T-cell (primary cell): ENCODE measurements at regions not wholly inside any gene's neighbourhood (a gene's known extent, or its start where the extent isn't known, plus 50 kb on each side); places are given as distances from the start of the nearest gene placed in this dataset.
"Not testable (repeated sequence)": the region's sequence is repeated elsewhere in the genome, so short reads cannot be mapped to it uniquely, and the experiment has no call there.

Experiments
- ATAC-seq, 4 experiments: fragments of 200-7000 bp in 3 of 4; fragments of 150-1000 bp in 1 of 4; cut with Tn5 transposase; replicated peaks in 1 of 4; 1 replicate in 3 of 4; 2 replicates in 1 of 4; pipeline ENCODE4 v1.10.0; 2021; ENCODE audit warnings: moderate library complexity in 3 of 4, mild to moderate bottlenecking in 2 of 4, moderate number of reproducible peaks in 1 of 4
- CTCF ChIA-PET, 2 donors: fragments of 300-600 bp; sonication (Branson Sonifier 250); formaldehyde crosslinking; loops; one replicate each; lab custom pipeline; 2022; ENCODE audit warnings: antibody characterized with exemption in 2 of 2; lab: Charles Lee
- POLR2A ChIA-PET, 2 donors: fragments of 300-600 bp; sonication (Branson Sonifier 250); formaldehyde crosslinking; loops; one replicate each; lab custom pipeline; 2022; ENCODE audit warnings: antibody characterized with exemption in 2 of 2; lab: Charles Lee
- DNase-seq, 35 experiments: peaks; one replicate each; pipeline versions ENCODE4 v3.0.0 to v3.0.0-alpha.2; 2013 to 2023
- H3K27ac ChIP-seq: one replicate; pipeline ENCODE4 v1.5.1; 2013; ENCODE audit warnings: low read length
- H3K27me3 ChIP-seq, 2 experiments: replicated peaks in 1 of 2; 1 replicate in 1 of 2; 2 replicates in 1 of 2; pipeline versions ENCODE4 v1.6.1 to v1.7.0; 2013; ENCODE audit warnings: low read length in 1 of 2, mixed read lengths in 1 of 2; ENCODE audit not compliant: control insufficient read depth in 2 of 2, insufficient read depth in 2 of 2; ENCODE audit errors: extremely low read depth in 1 of 2
- H3K36me3 ChIP-seq, 2 donors: 1 replicate in 1 of 2; 2 replicates in 1 of 2; pipeline versions ENCODE4 v1.6.1 to v1.7.0; 2013; ENCODE audit warnings: low read length in 1 of 2; ENCODE audit not compliant: control insufficient read depth in 2 of 2, insufficient read depth in 1 of 2; ENCODE audit errors: extremely low read depth in 1 of 2
- H3K4me1 ChIP-seq, 2 experiments: 1 replicate in 1 of 2; 2 replicates in 1 of 2; pipeline versions ENCODE4 v1.6.1 to v1.7.0; 2013; ENCODE audit warnings: low read length in 2 of 2, mixed read lengths in 1 of 2; ENCODE audit not compliant: insufficient read depth in 2 of 2, control insufficient read depth in 1 of 2; ENCODE audit errors: extremely low read depth in 1 of 2
- H3K4me3 ChIP-seq, 2 donors: 1 replicate in 1 of 2; 2 replicates in 1 of 2; pipeline versions ENCODE4 v1.5.1 to v1.7.0; 2013; ENCODE audit warnings: mild to moderate bottlenecking in 2 of 2, low read length in 1 of 2, moderate library complexity in 1 of 2; ENCODE audit not compliant: control insufficient read depth in 1 of 2; ENCODE audit errors: extremely low read depth in 1 of 2
- H3K9me3 ChIP-seq: 2 replicates; pipeline ENCODE4 v1.7.0; 2013
- H3K27ac Mint-ChIP-seq, 2 donors: one replicate each; pipeline ENCODE4 v1.8.0; 2020 to 2021; ENCODE audit warnings: mild to moderate bottlenecking in 2 of 2, mixed read lengths in 2 of 2
- H3K27me3 Mint-ChIP-seq, 2 donors: one replicate each; pipeline ENCODE4 v1.8.0; 2021 to 2022; ENCODE audit warnings: mixed read lengths in 2 of 2
- H3K36me3 Mint-ChIP-seq: one replicate; pipeline ENCODE4 v1.8.0; 2021; ENCODE audit warnings: mixed read lengths
- H3K4me1 Mint-ChIP-seq, 3 donors: one replicate each; pipeline ENCODE4 v1.8.0; 2020 to 2022; ENCODE audit warnings: mixed read lengths in 3 of 3, mild to moderate bottlenecking in 1 of 3
- H3K4me3 Mint-ChIP-seq, 3 donors: one replicate each; pipeline ENCODE4 v1.8.0; 2020 to 2022; ENCODE audit warnings: mild to moderate bottlenecking in 3 of 3, mixed read lengths in 3 of 3, moderate library complexity in 3 of 3
- H3K9me3 Mint-ChIP-seq, 3 donors: one replicate each; pipeline ENCODE4 v1.8.0; 2020 to 2022; ENCODE audit warnings: mixed read lengths in 3 of 3
- WGBS: methylation state at CpG from one replicate; pipeline ENCODE4 v1.1.5; 2013; ENCODE audit warnings: missing lambda C conversion rate; ENCODE audit not compliant: insufficient coverage; 5-methylcytosine and 5-hydroxymethylcytosine counted together

DNA sequence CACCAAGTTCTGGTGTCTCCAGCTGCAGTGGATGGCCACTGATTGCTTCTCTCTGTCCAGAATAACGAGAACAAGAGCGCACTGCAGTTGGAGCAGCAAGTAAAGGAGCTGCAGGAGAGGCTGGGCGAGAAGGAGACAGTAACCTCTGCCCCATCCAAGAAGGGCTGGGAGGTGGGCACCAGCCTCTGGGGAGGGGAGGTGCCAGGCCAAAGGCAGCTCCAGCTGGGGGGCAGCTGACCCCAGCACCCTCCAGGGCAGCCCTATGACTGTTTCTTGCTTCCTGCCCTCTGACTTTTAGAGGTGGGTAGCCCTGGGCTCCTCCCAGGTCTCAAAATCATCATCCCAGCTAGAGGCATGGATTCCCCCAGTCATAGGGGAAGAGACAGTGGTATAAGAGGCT is 59.7 kb upstream of the UBE2Q2 start:
- H3K36me3 ChIP-seq, DNase-seq, H3K4me3 Mint-ChIP-seq, H3K9me3 Mint-ChIP-seq, CTCF ChIA-PET, H3K4me1 ChIP-seq, ATAC-seq, H3K27ac Mint-ChIP-seq, H3K27ac ChIP-seq, H3K4me1 Mint-ChIP-seq, H3K36me3 Mint-ChIP-seq, POLR2A ChIA-PET, H3K9me3 ChIP-seq, H3K4me3 ChIP-seq: not testable (repeated sequence)
- whole genome bisulfite sequencing = 75% methylated on average over 3 of the region's 3 CpGs
- H3K27me3 Mint-ChIP-seq = peaks cover 16 to 30% of the 10 kb centered on the region in 2 donors
- H3K27me3 ChIP-seq = peaks cover 0 to 36% of the 10 kb centered on the region in 2 experiments

DNA sequence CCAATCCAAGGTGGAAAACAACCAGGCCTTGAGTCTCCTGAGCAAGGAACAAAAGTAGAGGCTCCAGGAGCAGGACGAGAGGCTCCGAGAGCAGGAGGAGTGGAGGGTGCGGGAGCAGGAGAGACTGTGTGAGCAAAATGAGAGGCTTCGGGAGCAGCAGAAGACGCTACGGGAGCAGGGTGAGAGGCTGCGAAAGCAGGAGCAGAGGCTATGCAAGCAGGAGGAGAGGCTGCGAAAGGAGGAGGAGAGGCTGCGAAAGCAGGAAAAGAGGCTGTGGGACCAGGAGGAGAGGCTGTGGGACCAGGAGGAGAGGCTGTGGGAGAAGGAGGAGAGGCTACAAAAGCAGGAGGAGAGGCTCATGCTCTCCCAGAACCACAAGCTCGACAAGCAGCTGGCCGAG is 60.3 kb upstream of the UBE2Q2 start:
- Histone ChIP-seq H3K4me3 (no peak overlapping the region), H3K4me1 (no peaks in the 10 kb centered on the region), H3K36me3 (no peaks in the 10 kb centered on the region), H3K27me3 (peaks cover 0 to 36% of the 10 kb centered on the region in 2 experiments), H3K27ac (no peak overlapping the region), H3K9me3 (no peaks in the 10 kb centered on the region)
- H3K4me3 Mint-ChIP-seq = no peak overlapping the region
- H3K36me3 Mint-ChIP-seq = no peaks in the 10 kb centered on the region
- ATAC-seq (no peak), DNase-seq (no peak)
- H3K9me3 Mint-ChIP-seq = no peaks in the 10 kb centered on the region
- ChIA-PET CTCF (no interaction called here), POLR2A (no interaction called here)
- no peaks in the 10 kb centered on the region for H3K4me1 Mint-ChIP-seq
- no peak overlapping the region for H3K27ac Mint-ChIP-seq
- WGBS = 89% methylated on average over 9 of the region's 11 CpGs
- H3K27me3 Mint-ChIP-seq = peaks cover 16 to 30% of the 10 kb centered on the region in 2 donors

DNA sequence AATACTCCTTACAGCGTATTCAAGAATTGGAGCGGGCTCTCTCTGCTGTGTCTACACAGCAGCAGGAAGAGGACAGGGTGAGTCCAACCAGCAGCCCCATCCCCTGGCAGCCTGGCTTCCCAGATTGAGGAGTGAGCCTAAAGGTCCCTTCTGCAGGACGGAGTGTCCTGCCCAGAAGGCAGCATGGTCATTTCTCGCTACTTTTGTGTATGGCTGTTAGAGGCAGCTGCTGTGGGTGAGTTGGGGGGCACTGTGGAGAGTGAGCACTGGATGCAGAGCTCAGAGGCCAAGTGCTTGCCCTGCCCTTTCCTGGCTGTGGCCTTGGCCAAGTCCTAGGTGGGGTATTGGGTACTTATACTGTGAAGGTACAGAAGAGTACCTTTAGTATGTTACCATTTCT is 62.3 kb upstream of the UBE2Q2 start:
- H3K4me1 Mint-ChIP-seq, POLR2A ChIA-PET, H3K4me3 ChIP-seq, H3K27ac ChIP-seq, ATAC-seq, H3K9me3 ChIP-seq, CTCF ChIA-PET, H3K36me3 Mint-ChIP-seq, H3K27ac Mint-ChIP-seq, H3K4me3 Mint-ChIP-seq, DNase-seq, H3K36me3 ChIP-seq, H3K9me3 Mint-ChIP-seq, H3K4me1 ChIP-seq: not testable (repeated sequence)
- peaks cover 13 to 27% of the 10 kb centered on the region in 2 donors for H3K27me3 Mint-ChIP-seq
- peaks cover 0 to 28% of the 10 kb centered on the region in 2 experiments for H3K27me3 ChIP-seq
- WGBS = 83% methylated on average over 2 of the region's 4 CpGs

GRCh38 chr15:75779504-75779903 is 63.7 kb upstream of the UBE2Q2 start:
- H3K4me1 ChIP-seq = no peaks in the 10 kb centered on the region
- ChIA-PET POLR2A (interaction anchor here in 1 of 2 donors (0.5 kb wide), 1 partner anchor 247 kb away, joined by 3 read pairs; no protein-coding TSS in a partner anchor), CTCF (no interaction called here)
- H3K9me3 ChIP-seq = no peaks in the 10 kb centered on the region
- no peaks in the 10 kb centered on the region for H3K36me3 ChIP-seq
- H3K4me3 Mint-ChIP-seq = no peak overlapping the region
- DNase-seq (no peak), ATAC-seq (no peak)
- peaks cover 0 to 24% of the 10 kb centered on the region in 2 experiments for H3K27me3 ChIP-seq
- H3K27ac ChIP-seq = no peak overlapping the region
- H3K27me3 Mint-ChIP-seq = peaks cover 9 to 24% of the 10 kb centered on the region in 2 donors
- H3K4me3 ChIP-seq = no peak overlapping the region
- H3K27ac Mint-ChIP-seq = no peak overlapping the region
- no peaks in the 10 kb centered on the region for H3K36me3 Mint-ChIP-seq
- no peaks in the 10 kb centered on the region for H3K9me3 Mint-ChIP-seq
- H3K4me1 Mint-ChIP-seq = no peaks in the 10 kb centered on the region
- WGBS = 78% methylated on average over 5 of the region's 5 CpGs

DNA sequence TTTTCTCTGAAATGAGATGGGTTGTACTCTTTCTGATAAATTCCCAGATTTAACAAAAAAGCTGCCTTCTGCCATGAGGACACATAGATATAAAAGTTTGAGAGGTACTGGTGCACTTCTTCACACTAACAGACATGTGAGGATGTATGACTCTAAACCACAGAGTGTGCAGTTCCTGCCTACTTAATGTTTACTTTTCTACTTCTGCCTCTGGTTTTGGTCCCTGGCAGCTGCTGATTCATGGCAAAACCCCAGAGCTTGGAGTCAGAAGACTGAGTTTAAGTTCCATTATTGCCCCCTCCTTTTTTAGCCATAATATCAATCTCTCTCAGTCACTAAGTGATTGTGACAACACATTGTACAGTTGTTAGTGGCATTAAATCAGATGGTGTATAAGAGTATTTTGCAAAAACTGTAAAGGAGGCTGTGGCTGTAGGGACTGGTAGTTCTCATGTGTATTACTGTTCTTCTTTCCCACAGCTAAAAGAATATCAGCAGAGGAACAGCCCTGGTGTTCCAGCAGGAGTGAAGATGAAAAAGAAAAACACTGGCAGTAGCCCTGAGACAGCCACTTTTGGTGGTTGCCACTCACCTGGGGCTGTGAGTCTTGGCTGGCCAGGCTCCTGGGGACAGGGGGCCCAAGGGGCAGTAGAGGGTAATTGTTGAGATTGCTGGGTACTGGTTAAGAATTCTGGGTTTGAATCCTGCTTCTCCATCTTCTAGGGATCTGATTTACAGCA is 64.4 kb upstream of the CSPG4 start:
- H3K9me3 Mint-ChIP-seq, H3K36me3 ChIP-seq, H3K27ac Mint-ChIP-seq, H3K4me3 Mint-ChIP-seq, H3K9me3 ChIP-seq, ATAC-seq, DNase-seq, H3K4me1 ChIP-seq, H3K36me3 Mint-ChIP-seq, CTCF ChIA-PET, POLR2A ChIA-PET, H3K4me1 Mint-ChIP-seq, H3K4me3 ChIP-seq, H3K27ac ChIP-seq: not testable (repeated sequence)
- H3K27me3 Mint-ChIP-seq = peaks cover 0 to 19% of the 10 kb centered on the region in 2 donors
- H3K27me3 ChIP-seq = peaks cover 0 to 16% of the 10 kb centered on the region in 2 experiments

- no peak for DNase-seq
- CTCF ChIA-PET = no interaction called here
- Histone ChIP-seq H3K9me3 (no peaks in the 10 kb centered on the region), H3K4me3 (no peak overlapping the region), H3K4me1 (no peaks in the 10 kb centered on the region), H3K27ac (no peak overlapping the region), H3K27me3 (peaks cover 0 to 14% of the 10 kb centered on the region in 2 experiments), H3K36me3 (no peaks in the 10 kb centered on the region)
- H3K36me3 Mint-ChIP-seq = no peaks in the 10 kb centered on the region
- no peak overlapping the region for H3K4me3 Mint-ChIP-seq
- no peaks in the 10 kb centered on the region for H3K4me1 Mint-ChIP-seq
- POLR2A ChIA-PET = no interaction called here
- WGBS = no CpG with 5 or more reads among the region's 2 CpGs
- H3K27ac Mint-ChIP-seq = no peak overlapping the region
- H3K27me3 Mint-ChIP-seq = peaks cover 0 to 15% of the 10 kb centered on the region in 2 donors
- no peaks in the 10 kb centered on the region for H3K9me3 Mint-ChIP-seq
- ATAC-seq = no peak
Observed at GRCh38 chr15:75776065-75776423, 63.4 kb upstream of the CSPG4 start.
